ENCODE measurements at regions not wholly inside any gene's neighbourhood (a gene's known extent, or its start where the extent isn't known, plus 50 kb on each side); places are given as distances from the start of the nearest gene placed in this dataset.

GRCh38 chr12:31859232-31859977, 99.8 kb upstream of the RESF1 start:
- peak; percentile 35 for DNase-seq
- no peaks in the 10 kb centered on the region for H3K27me3 Mint-ChIP-seq

DNA sequence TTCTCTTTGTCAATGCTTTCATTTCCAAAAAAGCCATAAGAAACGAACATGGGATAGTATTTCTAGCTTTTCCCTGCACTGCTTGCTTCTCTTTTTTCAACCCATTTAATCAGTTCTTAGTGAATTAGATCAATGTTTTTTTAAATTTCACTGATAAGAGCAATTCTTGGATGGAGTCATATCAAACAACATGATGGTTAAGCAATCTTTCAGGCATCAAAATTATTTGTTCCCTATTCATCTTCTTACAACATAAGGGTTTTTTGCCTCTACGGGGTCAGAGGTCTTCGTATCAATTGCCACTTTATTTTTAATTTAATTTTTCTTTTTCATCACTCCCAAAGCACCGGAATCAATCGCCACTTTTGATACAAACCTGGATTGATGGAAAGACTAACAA, 103.8 kb upstream of the RESF1 start:
- ATAC-seq (ENCODE audit: low read depth) (no peak), DNase-seq (no peak)
- ChIA-PET CTCF (interaction anchor here (1.1 kb wide), 1 partner anchor 41 kb away, joined by 3 read pairs; no protein-coding TSS in a partner anchor), POLR2A (interaction anchor here (0.6 kb wide), 1 partner anchor 99 kb away, joined by 4 read pairs; no protein-coding TSS in a partner anchor)
- H3K27me3 Mint-ChIP-seq, result no peaks in the 10 kb centered on the region
- H3K36me3 Mint-ChIP-seq (ENCODE audit: low read depth), result peaks cover 33% of the 10 kb centered on the region
- no peak overlapping the region for H3K27ac Mint-ChIP-seq
- peaks cover 19% of the 10 kb centered on the region for H3K9me3 Mint-ChIP-seq
- no peak overlapping the region for H3K4me3 Mint-ChIP-seq
- no peak for TF ChIP-seq CTCF (IDR thresholded peaks at IDR 0.05)
- H3K4me1 Mint-ChIP-seq, result peaks cover 22% of the 10 kb centered on the region
- intact Hi-C loops (cut with micrococcal nuclease), result no loop called here

More at GRCh38 chr12:31859232-31859977, 99.8 kb upstream of the RESF1 start:
- ATAC-seq (ENCODE audit: low read depth), result peak; percentile 93
- no peak for TF ChIP-seq CTCF (IDR thresholded peaks at IDR 0.05)
- CTCF ChIA-PET, result no interaction called here
- Mint-ChIP-seq H3K4me3 (peak overlapping the region; percentile 61), H3K9me3 (peaks cover 15% of the 10 kb centered on the region), H3K27ac (peak overlapping the region; percentile 87), H3K36me3 (ENCODE audit: low read depth) (peaks cover 27% of the 10 kb centered on the region), H3K4me1 (peaks cover 31% of the 10 kb centered on the region)
- POLR2A ChIA-PET, result interaction anchor here (0.9 to 3.7 kb wide), 6 partner anchors 16 to 130 kb away, joined by 3 to 19 read pairs (median 3); partner anchors contain the start of genes AMN1 and RESF1
- intact Hi-C loops (cut with micrococcal nuclease), result loop anchor here (1.0 to 2.0 kb wide), 8 partner anchors 16 to 200 kb away; partner anchors contain the start of genes ETFBKMT and RESF1

- Mint-ChIP-seq H3K9me3 (peaks cover 12% of the 10 kb centered on the region), H3K27me3 (no peaks in the 10 kb centered on the region), H3K36me3 (ENCODE audit: low read depth) (peaks cover 26% of the 10 kb centered on the region), H3K4me1 (peaks cover 7% of the 10 kb centered on the region), H3K27ac (peak overlapping the region; percentile 20), H3K4me3 (no peak overlapping the region)
- TF ChIP-seq CTCF (IDR thresholded peaks at IDR 0.05), result no peak
- DNase-seq (no peak), ATAC-seq (ENCODE audit: low read depth) (no peak)
- intact Hi-C loops (cut with micrococcal nuclease), result no loop called here
- ChIA-PET CTCF (interaction anchor here (1.2 kb wide), 1 partner anchor 112 kb away, joined by 4 read pairs; no protein-coding TSS in a partner anchor), POLR2A (interaction anchor here (1.2 to 1.6 kb wide), 3 partner anchors 21 to 171 kb away, joined by 3 read pairs; no protein-coding TSS in a partner anchor)
Measured at GRCh38 chr12:31853977-31854376, 105.2 kb upstream of the RESF1 start.

GRCh38 chr12:31853520-31853919, 105.7 kb upstream of the RESF1 start:
- CTCF ChIA-PET, result interaction anchor here (1.2 kb wide), 1 partner anchor 111 kb away, joined by 4 read pairs; no protein-coding TSS in a partner anchor
- POLR2A ChIA-PET, result interaction anchor here (0.5 to 1.6 kb wide), 4 partner anchors 20 to 171 kb away, joined by 3 to 4 read pairs (median 3); no protein-coding TSS in a partner anchor
- no peak for ATAC-seq (ENCODE audit: low read depth)

More at GRCh38 chr12:31853520-31853919, 105.7 kb upstream of the RESF1 start:
- H3K36me3 Mint-ChIP-seq (ENCODE audit: low read depth), result peaks cover 26% of the 10 kb centered on the region
- H3K4me3 Mint-ChIP-seq, result no peak overlapping the region
- peak overlapping the region; percentile 20 for H3K27ac Mint-ChIP-seq
- H3K9me3 Mint-ChIP-seq, result peaks cover 12% of the 10 kb centered on the region
- intact Hi-C loops (cut with micrococcal nuclease), result no loop called here
- DNase-seq, result no peak
- H3K27me3 Mint-ChIP-seq, result no peaks in the 10 kb centered on the region
- peaks cover 6% of the 10 kb centered on the region for H3K4me1 Mint-ChIP-seq
- no peak for TF ChIP-seq CTCF (IDR thresholded peaks at IDR 0.05)
